GM12891 (cell line): ENCODE measurements at regions not wholly inside any gene's neighbourhood (a gene's known extent, or its start where the extent isn't known, plus 50 kb on each side); places are given as distances from the start of the nearest gene placed in this dataset.

ENCODE experiments used
- PAX5 ChIP-seq: IDR thresholded peaks from 2 replicates; pipeline ENCODE4 v1.6.1; 2011; ENCODE audit warnings: low read length, moderate library complexity, mild to moderate bottlenecking; ENCODE audit not compliant: insufficient read depth, severe bottlenecking
- POLR2A ChIP-seq: IDR thresholded peaks from 2 replicates; pipeline ENCODE4 v1.6.1; 2011; ENCODE audit warnings: low read depth, low read length, control low read depth
- POLR2AphosphoS5 ChIP-seq: IDR thresholded peaks from 2 replicates; pipeline ENCODE4 v1.6.1; 2011; ENCODE audit warnings: low read depth, low read length, control low read depth
- POU2F2 ChIP-seq: IDR thresholded peaks from 2 replicates; pipeline ENCODE4 v1.6.1; 2011; ENCODE audit warnings: low read depth, mild to moderate bottlenecking, control low read depth, low read length, moderate library complexity
- SPI1 ChIP-seq: IDR thresholded peaks from 2 replicates; pipeline ENCODE4 v1.6.1; 2011; ENCODE audit warnings: low read depth, low read length, control low read depth
- TAF1 ChIP-seq: IDR thresholded peaks from 2 replicates; pipeline ENCODE4 v1.6.1; 2011; ENCODE audit warnings: low read depth, low read length, control low read depth

DNA sequence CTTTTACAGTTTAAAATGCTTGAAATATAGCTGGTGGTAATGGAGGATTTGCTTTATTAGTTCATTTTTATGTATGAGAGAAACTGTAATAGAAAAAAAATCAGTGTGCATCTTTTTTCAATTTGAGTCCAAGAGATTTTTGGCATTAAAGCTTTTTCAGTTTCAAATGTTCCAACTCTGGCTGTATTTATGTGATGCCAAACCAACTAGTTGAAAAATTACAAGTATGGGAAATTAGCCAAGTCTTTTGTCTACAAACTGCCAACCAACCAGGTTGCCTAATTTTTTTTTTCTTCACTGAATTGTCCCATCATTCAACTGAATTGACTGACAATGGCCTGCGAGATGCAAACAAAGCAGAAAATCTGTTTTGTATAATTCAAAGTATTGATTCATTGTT, 95.7 kb downstream of the ICOS start:
- no peak for TF ChIP-seq POLR2AphosphoS5
- TF ChIP-seq POLR2A, result no peak
- TF ChIP-seq TAF1, result no peak
- TF ChIP-seq PAX5, result no peak
- TF ChIP-seq SPI1, result no peak
- no peak for TF ChIP-seq POU2F2
